ENCODE measurements at regions not wholly inside any gene's neighbourhood (a gene's known extent, or its start where the extent isn't known, plus 50 kb on each side); places are given as distances from the start of the nearest gene placed in this dataset.

DNA sequence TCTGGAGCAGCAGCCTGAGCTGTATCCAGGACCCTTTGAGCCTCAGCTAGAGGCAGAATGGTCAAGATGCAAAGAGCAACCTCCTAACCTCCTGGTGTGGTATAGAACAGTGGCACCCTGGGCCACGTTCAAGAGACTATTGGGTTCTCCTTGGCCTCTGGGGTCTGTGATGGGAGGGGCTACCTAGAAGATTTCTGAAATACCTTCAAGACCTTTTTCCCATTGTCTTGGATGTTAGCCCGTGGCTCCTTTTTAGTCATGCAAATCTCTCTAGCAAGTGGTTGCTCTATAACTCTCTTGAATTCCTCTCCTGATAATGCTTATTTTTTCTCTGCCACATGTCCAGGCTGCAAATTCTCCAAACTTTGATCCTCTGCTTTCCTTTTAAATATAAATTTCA is 106.3 kb upstream of the SULT1C3 start:
- DNase-seq (ENCODE audit: insufficient read length, low spot score) (no peak), FAIRE-seq (no peak)

DNA sequence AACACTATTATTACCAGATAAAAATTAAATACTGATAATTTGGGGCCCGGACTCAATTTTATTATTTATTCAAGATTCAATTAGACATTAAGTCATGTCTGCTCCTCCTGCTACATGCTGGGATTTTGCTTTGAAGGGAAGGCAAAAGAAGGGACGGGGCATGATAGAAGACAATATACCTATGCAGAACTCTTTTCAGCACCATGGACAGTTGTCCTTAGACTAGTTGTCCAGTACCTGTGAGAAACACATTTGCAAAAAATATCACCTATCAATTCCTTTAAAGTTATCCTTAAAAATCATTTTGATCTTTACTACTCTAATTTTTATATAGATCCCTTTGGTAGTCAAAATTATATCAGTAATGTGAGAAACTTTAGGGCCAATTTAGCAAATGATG is 100.2 kb upstream of the SULT1C3 start:
- no peak for FAIRE-seq
- no peak for DNase-seq (ENCODE audit: insufficient read length, low spot score)

DNA sequence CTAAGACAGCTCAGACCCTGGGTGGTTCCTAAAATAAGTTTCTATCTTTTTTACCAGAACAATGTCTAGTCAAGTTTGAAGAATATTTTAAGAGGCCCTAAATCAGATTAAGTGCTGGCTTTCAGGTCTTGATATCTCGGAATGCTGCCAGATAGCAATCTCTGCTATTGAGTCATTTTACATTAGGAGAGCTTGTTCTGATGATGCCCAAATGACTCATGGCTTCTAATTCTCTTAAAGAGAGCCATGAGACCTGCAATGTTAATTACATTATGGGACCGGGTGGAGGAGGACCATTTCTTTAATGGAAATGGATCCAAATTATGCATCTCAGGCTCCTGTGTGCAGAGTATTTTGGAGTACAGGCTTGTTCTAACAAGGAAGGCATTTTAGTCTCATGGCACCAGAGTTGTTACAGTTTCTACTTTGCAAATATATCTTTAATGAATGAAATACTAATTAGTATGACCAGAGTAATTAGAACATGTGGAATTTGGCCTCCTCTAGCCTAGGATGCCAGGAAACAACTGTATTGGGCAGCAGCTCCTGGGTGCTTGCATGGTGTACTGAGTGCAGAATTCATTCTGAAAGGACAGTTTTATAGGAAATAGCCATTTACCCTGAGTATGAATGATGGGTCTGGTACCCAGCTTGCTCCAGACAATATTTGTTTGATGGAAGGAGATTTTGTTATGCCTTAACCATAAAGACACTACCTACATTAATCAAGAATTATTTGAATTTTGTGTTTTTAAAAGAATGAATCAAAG is 94.0 kb upstream of the SULT1C3 start:
- FAIRE-seq = no peak
- DNase-seq (ENCODE audit: insufficient read length, low spot score) = no peak

DNA sequence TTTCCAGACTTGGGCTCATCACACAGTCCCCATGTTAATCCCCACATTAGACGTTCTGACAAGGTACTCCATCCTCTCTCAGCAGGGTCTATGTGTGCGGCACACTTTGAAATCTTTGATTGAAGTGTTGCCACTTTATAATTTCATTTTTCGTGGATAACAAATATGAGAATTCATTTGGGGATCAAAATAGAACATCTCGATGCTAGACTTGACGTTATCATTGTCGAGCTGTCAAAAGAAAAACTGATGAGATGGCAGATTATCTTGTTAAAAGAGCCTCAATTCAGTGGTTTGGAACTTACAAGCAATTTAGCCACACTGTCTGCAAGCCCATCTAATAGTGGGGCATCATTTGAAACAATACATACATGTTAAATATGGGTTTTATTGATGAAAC is 91.2 kb upstream of the SULT1C3 start:
- no peak for FAIRE-seq
- no peak for DNase-seq (ENCODE audit: insufficient read length, low spot score)

DNA sequence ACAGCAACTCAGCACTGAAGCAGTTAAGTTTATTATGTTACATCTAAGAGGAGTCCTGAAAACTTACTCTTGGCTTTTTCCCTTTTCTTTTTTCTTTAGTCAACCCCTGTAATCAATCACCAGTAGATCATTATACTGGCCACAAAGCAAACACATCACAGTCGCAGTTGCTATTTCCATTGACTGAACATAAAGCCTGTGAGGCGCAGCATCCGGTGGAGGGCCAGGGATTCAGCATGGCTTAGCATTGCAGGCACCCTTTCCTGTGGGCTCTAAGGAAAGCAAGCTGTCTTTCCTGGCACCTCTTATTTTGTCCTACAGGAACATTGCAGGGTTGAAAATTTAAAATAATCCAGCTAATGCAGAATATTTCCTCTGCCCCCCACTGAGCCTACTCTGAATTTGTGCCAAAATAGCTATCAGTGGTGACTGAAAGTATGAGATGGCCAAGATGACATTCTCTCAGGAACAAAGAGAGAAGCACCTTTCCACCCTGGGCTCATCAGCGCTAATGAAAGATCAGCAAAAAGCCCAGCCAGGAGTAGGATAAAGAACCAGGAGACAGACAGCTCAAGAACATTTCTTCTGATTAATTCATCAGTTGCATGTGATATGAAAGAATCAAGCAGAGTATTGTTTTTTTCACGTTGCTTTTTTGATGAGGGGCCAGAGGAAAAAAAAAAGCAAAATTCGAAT is 85.3 kb upstream of the SULT1C3 start:
- no peak for DNase-seq (ENCODE audit: insufficient read length, low spot score)
- no peak for FAIRE-seq

- DNase-seq (ENCODE audit: insufficient read length, low spot score) = no peak
- FAIRE-seq = no peak
Measured at GRCh38 chr2:108161298-108161697, 78.5 kb upstream of the SULT1C3 start.

DNA sequence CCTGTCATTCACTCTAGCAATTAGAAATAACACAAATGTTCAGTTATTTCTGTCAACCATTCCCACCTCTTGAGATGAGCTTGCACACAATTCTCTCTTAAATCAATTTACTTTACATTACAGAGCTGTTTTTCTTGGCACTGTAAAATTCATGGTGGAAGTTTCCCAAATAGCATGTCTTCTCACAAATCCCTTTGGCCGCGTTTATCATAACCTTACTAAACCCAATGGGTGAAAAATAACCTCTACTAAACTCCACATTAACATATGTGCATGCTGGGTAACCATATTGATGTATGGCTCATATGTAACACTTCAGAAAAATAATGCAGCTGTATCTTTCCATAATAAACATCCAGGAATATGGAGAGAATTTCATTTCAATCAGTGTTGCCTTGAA is 75.5 kb upstream of the SULT1C3 start:
- DNase-seq (ENCODE audit: insufficient read length, low spot score) (no peak), FAIRE-seq (no peak)

- DNase-seq (ENCODE audit: insufficient read length, low spot score) (no peak), FAIRE-seq (no peak)
Measured at GRCh38 chr2:108165729-108166128, 74.0 kb upstream of the SULT1C3 start.

DNA sequence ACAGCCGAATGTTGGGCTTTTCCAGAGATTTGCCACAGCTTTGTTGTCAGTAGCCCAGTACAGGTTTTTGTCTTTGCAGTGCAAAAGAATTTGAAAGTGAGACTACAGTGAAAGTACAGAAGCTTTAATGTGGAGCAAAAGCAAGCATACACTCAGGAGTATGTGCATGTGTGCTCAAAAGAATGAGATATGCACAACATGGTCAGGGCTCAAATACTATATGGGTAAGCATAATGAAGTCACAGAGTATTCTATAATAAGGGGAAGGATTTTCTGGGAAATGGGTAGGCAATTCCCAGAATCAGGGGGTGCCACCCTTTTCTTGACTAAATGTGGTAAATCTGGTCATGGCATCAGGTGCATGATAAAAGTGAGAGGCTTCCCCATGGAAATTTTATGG is 72.1 kb upstream of the SULT1C3 start:
- FAIRE-seq (no peak), DNase-seq (ENCODE audit: insufficient read length, low spot score) (no peak)

DNA sequence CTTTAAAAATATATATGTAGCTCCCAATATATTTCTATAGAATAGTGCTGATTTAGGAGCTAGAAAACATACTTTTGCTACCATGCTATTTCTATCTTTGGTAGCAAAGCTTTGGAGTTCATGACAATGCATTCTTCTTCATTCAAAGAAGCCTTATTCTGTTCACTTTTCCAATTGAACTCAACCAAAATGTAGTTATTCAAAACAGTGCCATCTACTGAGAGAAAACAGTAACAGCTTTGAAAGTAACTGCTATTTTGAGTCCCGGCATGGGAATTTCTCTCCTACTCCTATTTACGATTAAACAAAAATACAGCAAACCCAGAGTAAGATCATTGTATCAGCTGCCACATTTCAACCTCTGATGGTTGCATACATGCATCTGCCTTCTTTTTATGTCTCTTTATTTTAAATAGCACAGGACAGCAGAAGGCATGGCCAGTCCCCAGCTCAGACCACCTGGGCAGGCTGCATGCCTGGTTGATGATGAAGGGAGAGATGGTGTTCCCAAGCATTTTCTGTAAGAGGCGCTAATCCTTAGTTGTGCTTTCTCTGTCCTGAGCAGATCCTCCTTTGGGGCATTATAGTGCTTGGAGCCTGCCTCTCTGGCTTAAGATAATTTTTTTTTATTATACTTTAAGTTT is 69.7 kb upstream of the SULT1C3 start:
- FAIRE-seq (no peak), DNase-seq (ENCODE audit: insufficient read length, low spot score) (no peak)

GRCh38 chr2:108171657-108172056 is 68.1 kb upstream of the SULT1C3 start:
- no peak for FAIRE-seq

GRCh38 chr2:108182489-108182888 is 57.3 kb upstream of the SULT1C3 start:
- FAIRE-seq (no peak), DNase-seq (ENCODE audit: insufficient read length, low spot score) (no peak)

More at GRCh38 chr2:108171657-108172056, 68.1 kb upstream of the SULT1C3 start:
- no peak for DNase-seq (ENCODE audit: insufficient read length, low spot score)

- peak; percentile 71 for FAIRE-seq
- no peak for DNase-seq (ENCODE audit: insufficient read length, low spot score)
Measured at GRCh38 chr2:108184419-108184818, 55.3 kb upstream of the SULT1C3 start.

DNA sequence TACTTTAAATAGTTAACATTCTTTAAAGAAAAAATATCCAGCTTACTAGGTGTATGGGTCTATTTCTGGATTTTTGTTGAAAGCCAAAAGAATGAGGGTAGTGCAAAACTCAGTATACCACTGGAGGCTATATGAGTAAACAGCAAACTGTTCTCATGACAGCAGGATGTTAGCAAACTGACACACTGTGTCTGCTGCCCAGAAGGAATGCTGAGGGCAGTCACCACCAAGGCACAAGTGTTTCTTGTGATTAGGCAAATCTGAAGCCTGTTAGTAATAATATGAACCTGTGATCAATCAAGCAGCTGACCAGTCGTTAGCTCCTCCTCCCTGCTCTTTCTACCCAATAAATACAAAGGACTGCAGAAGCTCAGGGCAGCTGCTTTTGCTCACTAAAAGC is 50.5 kb upstream of the SULT1C3 start:
- FAIRE-seq (no peak), DNase-seq (ENCODE audit: insufficient read length, low spot score) (no peak)

Measured in GM19239 (cell line).